Stimulated activated naive CD8-positive, alpha-beta T cell treated with anti-CD3 and anti-CD28 coated beads, Interleukin-15, Interleukin-2, amounts not matched to agents 100 ng/mL and 50 ng/mL, for 24 hours (primary cell): ENCODE measurements at regions not wholly inside any gene's neighbourhood (a gene's known extent, or its start where the extent isn't known, plus 50 kb on each side); places are given as distances from the start of the nearest gene placed in this dataset.
"Not testable (repeated sequence)": the region's sequence is repeated elsewhere in the genome, so short reads cannot be mapped to it uniquely, and the experiment has no call there.

Experiments
- H3K27ac Mint-ChIP-seq: one replicate; pipeline ENCODE4 v1.8.0; 2021; ENCODE audit warnings: mild to moderate bottlenecking, mixed read lengths
- H3K27me3 Mint-ChIP-seq: one replicate; pipeline ENCODE4 v1.8.0; 2021; ENCODE audit warnings: mixed read lengths
- H3K36me3 Mint-ChIP-seq: one replicate; pipeline ENCODE4 v1.8.0; 2021; ENCODE audit warnings: low read depth, mixed read lengths
- H3K4me1 Mint-ChIP-seq: one replicate; pipeline ENCODE4 v1.8.0; 2021; ENCODE audit warnings: low read depth, mixed read lengths
- H3K4me3 Mint-ChIP-seq: one replicate; pipeline ENCODE4 v1.8.0; 2021; ENCODE audit warnings: mild to moderate bottlenecking, mixed read lengths
- H3K9me3 Mint-ChIP-seq: one replicate; pipeline ENCODE4 v1.8.0; 2021; ENCODE audit warnings: mixed read lengths

DNA sequence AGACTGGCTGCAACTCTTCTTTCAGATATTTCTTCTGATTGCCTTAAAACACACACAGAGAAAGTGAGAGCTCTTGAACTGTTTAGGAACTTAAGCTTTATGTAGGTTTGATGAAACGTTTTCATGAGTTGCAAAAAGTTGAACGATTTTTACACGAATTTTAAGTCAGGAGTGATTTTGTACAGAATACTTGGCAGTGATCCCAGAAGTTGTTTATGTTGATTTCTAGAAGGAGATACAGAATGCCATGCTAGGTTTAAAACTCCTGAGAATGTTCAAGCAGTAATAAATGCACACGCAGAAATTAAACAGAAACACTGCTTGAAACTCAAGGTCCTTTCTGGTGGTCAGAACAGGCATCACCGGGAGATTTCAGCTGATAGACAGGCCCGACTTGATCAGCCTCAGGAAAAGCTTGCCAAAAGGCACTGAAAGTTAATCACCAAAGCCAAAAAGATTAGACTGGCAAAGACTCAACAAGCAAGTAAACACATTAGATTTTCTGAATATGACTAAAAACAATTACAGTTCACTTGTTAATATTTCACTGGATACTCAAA, 123.1 kb downstream of the SOCS6 start:
- no peaks in the 10 kb centered on the region for H3K4me1 Mint-ChIP-seq
- H3K9me3 Mint-ChIP-seq: no peaks in the 10 kb centered on the region
- H3K27ac Mint-ChIP-seq: no peak overlapping the region
- peaks cover 19% of the 10 kb centered on the region for H3K27me3 Mint-ChIP-seq
- no peaks in the 10 kb centered on the region for H3K36me3 Mint-ChIP-seq
- H3K4me3 Mint-ChIP-seq: no peak overlapping the region

DNA sequence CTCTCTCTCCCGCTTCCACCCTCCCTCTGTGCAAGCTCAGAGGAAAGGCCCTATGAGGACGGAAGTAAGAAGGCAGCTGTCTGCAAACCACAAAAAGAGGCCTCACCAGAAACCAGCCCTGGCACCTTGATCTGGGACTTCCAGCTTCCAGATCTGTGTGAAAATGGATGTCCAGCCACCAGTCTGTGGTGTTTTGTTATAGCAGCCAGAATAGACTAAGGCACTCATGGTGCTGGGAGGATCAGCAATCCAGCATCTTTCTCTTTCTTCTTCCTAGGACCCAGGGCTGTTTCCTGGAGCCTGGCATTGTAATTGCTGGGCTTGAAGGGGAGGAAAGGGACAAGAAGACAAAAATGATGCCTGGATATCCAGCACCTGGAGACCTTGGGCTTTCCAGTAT, 122.5 kb downstream of the SOCS6 start:
- Mint-ChIP-seq H3K9me3 (no peaks in the 10 kb centered on the region), H3K4me1 (no peaks in the 10 kb centered on the region), H3K27me3 (peaks cover 19% of the 10 kb centered on the region), H3K27ac (no peak overlapping the region), H3K4me3 (no peak overlapping the region), H3K36me3 (no peaks in the 10 kb centered on the region)

DNA sequence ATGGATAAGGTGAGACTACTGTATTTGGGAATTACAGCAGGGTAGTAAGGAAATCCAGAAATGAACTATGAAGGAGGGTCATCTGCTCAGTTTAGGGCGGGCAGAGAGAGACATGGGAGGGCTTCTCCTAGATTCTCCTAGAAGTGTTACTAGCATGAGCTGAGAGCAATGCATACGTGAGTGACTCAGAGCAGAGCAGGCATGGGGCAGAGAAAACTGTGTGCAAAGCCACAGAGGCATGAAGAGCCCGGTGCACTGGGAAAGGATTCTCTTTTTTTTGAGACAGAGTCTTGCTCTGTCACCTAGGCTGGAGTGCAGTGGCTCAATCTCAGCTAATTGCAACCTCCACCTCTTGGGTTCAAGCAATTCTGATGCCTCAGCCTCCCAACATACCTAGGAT, 116.2 kb downstream of the SOCS6 start:
- Mint-ChIP-seq H3K27me3 (peaks cover 4% of the 10 kb centered on the region), H3K9me3 (no peaks in the 10 kb centered on the region), H3K36me3 (no peaks in the 10 kb centered on the region), H3K4me3 (no peak overlapping the region), H3K4me1 (no peaks in the 10 kb centered on the region), H3K27ac (no peak overlapping the region)

DNA sequence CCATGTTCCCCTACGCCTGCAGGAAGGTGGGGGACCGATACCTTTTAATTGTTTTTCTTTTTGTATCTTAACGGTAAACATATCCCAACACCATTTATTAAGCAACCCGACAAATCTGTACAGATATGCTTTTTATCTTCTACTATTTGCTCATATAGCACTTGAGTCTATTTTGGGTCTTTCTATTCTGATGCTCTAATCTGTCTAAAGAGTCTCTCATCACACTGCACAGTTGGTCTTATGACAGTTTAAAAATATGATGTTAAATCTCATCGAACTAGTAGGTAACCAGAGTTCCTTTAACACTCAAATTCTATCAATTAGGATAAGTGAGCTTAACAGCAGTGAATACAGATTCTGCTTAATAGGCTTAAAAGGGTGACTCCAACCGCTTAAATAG, 111.6 kb downstream of the SOCS6 start:
- Mint-ChIP-seq H3K27ac (no peak overlapping the region), H3K36me3 (no peaks in the 10 kb centered on the region), H3K27me3 (no peaks in the 10 kb centered on the region), H3K9me3 (no peaks in the 10 kb centered on the region), H3K4me1 (no peaks in the 10 kb centered on the region), H3K4me3 (no peak overlapping the region)

DNA sequence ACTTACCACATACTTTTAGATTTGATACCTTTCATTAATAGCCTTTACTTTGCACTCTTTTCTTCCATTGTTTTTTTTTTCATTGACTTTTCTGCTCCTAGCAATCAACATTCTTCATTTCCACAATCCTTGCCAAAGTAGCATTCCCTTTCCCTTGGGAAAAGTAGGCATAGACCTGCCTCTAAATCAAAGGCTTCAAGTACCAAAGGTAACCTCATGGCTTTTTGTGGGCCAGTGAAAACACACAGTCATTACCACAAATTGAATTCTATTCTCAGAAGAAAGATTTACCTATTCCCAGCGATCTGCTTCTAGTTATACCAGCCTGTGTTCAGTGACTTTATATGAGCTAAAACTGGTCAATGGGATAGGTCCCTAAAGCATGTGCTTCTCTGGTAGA, 109.2 kb downstream of the SOCS6 start:
- no peaks in the 10 kb centered on the region for H3K4me1 Mint-ChIP-seq
- no peaks in the 10 kb centered on the region for H3K27me3 Mint-ChIP-seq
- H3K9me3 Mint-ChIP-seq: no peaks in the 10 kb centered on the region
- no peak overlapping the region for H3K27ac Mint-ChIP-seq
- no peaks in the 10 kb centered on the region for H3K36me3 Mint-ChIP-seq
- H3K4me3 Mint-ChIP-seq: no peak overlapping the region

DNA sequence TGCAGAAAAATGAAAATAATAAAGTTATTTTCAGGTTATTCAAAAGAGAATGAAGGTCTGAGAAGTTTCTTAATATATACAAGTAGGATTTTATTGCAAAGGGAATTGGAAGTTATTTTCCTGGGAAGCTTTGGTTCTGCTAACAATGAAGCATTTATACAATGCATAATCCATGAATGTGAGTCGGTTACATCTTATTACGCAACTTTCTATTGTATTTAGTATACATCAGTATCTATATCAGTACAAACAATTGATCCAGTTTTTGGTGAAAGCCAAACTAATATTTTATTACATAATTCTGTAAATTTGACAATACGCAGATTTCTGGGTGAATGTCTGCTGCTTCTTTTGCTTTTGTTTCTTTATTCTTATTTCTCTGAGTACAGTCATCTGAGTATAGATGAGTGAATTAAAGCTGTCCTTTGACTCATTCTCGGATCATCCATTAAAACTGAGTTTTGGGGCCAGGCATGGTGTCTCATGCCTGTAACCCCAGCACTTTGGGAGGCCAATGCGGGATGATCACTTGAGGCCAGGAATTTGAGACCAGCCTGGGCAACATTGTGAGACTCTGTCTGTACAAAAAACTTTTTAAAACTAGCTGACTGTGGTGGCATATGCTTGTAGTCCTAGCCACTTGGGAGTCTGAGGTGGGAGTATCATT, 108.5 kb downstream of the SOCS6 start:
- Mint-ChIP-seq H3K27me3 (peaks cover 4% of the 10 kb centered on the region), H3K4me3 (no peak overlapping the region), H3K36me3 (no peaks in the 10 kb centered on the region), H3K4me1 (no peaks in the 10 kb centered on the region), H3K27ac (no peak overlapping the region), H3K9me3 (no peaks in the 10 kb centered on the region)

DNA sequence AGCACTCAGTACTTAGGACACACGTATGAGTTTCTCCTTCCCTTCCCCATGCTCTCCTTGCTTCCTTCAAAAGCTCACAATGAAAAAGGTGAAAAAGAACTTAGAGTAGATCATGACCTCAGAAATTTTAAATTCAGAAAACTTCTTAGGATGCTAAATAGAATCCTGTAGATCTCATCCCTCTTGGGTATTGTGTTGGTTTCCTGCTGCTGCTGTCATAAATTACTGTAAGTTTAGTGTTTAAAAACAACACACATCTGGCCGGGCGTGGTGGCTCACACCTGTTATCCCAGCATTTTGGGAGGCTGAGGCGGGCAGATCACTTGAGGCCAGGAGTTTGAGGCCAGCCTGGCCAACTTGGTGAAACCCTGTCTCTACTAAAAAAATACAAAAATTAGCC, 106.9 kb downstream of the SOCS6 start:
- not testable (repeated sequence) for H3K4me3 Mint-ChIP-seq, H3K36me3 Mint-ChIP-seq, H3K27me3 Mint-ChIP-seq, H3K9me3 Mint-ChIP-seq, H3K4me1 Mint-ChIP-seq, H3K27ac Mint-ChIP-seq

DNA sequence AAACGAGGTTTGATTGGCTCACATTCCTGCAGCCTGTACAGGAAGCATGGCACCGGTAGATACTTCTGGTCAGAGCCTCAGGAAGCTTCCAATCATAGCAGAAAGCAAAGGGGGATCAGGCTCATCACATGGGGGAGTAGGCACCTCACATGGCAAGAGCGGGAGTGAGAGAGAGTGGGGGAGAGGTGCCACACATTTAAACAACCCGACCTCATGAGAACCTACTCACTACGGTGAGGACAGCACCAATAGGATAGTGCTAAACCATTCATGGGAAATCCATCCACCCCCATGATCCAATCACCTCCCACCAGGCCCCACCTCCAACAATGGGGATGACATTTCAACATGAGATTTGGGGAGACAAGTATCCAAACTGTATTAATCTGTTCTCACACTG, 105.8 kb downstream of the SOCS6 start:
- Mint-ChIP-seq H3K4me1 (no peaks in the 10 kb centered on the region), H3K9me3 (no peaks in the 10 kb centered on the region), H3K4me3 (no peak overlapping the region), H3K36me3 (no peaks in the 10 kb centered on the region), H3K27me3 (peaks cover 4% of the 10 kb centered on the region), H3K27ac (no peak overlapping the region)

DNA sequence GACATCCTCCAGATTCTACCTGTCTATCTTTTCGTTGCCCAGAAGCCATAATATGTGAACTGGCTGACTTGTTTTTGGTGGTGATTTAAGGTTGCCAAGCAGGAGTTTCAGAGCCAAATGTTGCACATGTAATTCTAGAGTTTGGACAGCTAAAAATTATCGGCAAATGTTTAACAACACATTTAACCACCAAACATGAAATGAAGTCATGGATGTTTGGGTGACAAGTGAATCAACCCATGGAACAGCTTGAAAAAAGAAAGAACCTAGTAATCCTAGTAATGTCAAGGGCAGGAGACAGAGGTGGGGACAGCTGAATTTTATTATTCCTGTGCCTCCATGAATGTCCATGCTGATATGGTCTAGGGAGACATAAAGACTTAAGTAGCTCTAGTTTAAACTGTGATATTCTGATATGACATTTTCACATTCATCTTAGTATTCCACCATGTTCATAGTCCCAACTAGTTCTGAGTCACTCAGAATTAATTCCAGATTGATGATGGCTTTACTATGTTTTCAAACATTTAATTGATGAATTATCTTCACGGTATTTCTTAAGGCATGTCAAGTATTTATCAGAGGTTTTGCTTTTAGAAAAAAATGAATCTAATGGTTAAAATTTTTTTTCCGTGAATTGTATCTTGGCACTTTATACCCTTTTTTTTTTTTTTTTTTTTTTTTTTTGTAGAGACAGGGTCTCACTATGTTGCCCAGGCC, 101.7 kb downstream of the SOCS6 start:
- H3K36me3 Mint-ChIP-seq: no peaks in the 10 kb centered on the region
- peaks cover 4% of the 10 kb centered on the region for H3K27me3 Mint-ChIP-seq
- H3K4me1 Mint-ChIP-seq: no peaks in the 10 kb centered on the region
- H3K27ac Mint-ChIP-seq: no peak overlapping the region
- no peaks in the 10 kb centered on the region for H3K9me3 Mint-ChIP-seq
- H3K4me3 Mint-ChIP-seq: no peak overlapping the region

DNA sequence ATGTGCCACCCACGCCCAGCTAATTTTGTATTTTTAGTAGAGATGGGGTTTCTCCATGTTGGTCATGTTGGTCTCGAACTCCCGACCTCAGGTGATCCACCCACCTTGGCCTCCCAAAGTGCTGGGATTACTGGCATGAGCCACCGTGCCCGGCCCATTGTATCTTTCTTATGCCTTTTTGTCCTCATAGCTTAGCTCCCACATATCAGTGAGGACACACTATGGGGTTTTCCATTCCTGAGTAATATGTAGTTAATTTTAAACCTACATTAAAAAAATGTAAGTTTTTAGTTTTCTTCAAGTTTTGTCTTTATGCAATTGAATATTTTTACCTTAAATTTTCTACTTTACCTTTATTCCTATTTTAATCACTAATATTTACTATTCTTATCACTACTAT, 100.2 kb downstream of the SOCS6 start:
- H3K36me3 Mint-ChIP-seq, H3K27me3 Mint-ChIP-seq, H3K27ac Mint-ChIP-seq, H3K9me3 Mint-ChIP-seq, H3K4me1 Mint-ChIP-seq, H3K4me3 Mint-ChIP-seq: not testable (repeated sequence)

DNA sequence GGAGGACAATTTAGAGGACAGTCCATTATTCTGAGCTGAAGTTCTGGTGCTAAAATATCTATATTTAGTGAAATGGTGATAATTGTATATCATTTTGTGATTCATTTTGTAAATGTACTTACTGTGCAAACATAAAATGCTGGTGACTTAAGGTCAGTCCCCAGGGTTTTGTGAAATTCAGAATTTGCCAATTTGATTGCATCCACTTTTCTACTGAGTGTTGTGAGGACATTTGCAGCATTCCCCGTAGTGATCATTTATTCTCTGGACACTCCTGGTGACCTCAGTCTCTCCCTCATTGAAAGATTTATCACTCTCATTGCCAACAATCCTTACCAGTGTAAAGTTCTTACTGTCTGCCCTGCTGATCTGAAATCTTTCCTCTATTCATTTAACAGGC, 98.2 kb downstream of the SOCS6 start:
- Mint-ChIP-seq H3K4me1 (no peaks in the 10 kb centered on the region), H3K27ac (no peak overlapping the region), H3K27me3 (peaks cover 4% of the 10 kb centered on the region), H3K9me3 (no peaks in the 10 kb centered on the region), H3K4me3 (no peak overlapping the region), H3K36me3 (no peaks in the 10 kb centered on the region)

DNA sequence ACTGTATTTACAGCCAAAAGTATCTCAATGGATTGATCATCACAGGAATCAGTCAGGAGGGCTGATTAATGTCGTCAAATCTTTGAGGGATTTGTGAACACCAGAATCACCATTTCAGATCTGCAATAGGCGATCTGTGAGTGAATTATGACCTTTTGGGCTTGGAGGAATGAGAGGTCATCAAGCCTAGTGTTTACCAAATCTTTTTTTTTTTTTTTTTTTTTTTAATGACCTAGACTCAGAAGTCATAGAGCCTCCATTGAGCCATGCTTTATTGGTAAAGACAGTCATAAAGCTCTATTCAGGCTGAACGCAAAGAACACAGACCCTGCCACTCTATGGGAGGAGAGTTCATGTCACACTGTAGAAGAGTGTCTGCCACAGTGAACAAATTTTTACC, 97.7 kb downstream of the SOCS6 start:
- Mint-ChIP-seq H3K9me3 (no peaks in the 10 kb centered on the region), H3K27me3 (peaks cover 5% of the 10 kb centered on the region), H3K4me1 (no peaks in the 10 kb centered on the region), H3K4me3 (no peak overlapping the region), H3K36me3 (no peaks in the 10 kb centered on the region), H3K27ac (no peak overlapping the region)

DNA sequence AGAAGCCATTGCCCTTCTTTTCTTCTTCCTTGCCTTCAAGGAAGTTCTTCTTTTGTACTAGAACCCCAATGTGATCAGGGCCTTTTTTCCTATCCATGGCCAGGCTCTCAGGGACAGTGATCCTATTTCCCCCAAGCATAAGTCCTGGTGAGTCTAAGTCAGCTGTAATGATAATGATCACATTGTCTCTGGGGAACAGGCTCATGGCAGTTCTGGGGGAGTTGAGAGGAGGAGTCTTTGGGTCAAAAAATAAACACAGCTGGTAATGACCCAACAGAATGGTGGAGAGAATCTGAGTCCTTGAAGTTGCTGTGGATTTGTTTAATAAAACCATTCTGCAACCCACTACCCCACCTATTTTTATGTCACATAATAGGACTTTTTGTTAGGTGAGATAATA, 96.6 kb downstream of the SOCS6 start:
- no peaks in the 10 kb centered on the region for H3K9me3 Mint-ChIP-seq

DNA sequence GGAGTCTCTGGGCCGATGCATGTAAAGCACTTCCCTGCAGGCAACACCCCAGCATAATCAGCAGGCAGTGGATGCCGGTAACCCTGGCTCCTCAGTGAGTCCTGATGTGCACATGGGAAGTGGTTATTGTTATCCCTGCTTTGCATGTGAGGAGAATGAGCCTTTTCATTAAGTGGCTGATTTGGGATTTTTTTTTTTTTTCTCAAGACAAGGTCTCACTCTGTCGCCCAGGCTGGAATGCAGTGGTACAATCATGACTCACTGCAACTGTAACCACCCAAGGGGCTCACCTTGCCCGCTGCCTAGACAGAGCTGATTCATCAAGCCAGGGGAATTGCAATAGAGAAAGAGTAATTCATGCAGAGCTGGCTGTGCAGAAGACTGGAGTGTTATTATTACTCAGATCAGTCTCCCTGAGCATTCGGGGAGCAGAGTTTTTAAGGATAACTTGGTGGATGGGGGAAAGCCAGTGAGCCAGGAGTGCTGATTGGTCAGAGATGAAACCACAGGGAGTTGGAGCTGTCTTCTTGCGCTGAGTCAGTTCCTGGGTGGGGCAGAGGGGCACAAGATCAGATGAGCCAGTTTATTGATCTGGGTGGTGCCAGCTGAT, 95.4 kb downstream of the SOCS6 start:
- H3K27me3 Mint-ChIP-seq: peaks cover 5% of the 10 kb centered on the region
- no peaks in the 10 kb centered on the region for H3K4me1 Mint-ChIP-seq
- no peaks in the 10 kb centered on the region for H3K9me3 Mint-ChIP-seq
- H3K4me3 Mint-ChIP-seq: no peak overlapping the region
- no peak overlapping the region for H3K27ac Mint-ChIP-seq
- no peaks in the 10 kb centered on the region for H3K36me3 Mint-ChIP-seq

More for the DNA sequence above, 96.6 kb downstream of the SOCS6 start:
- H3K27me3 Mint-ChIP-seq: peaks cover 5% of the 10 kb centered on the region
- H3K27ac Mint-ChIP-seq: no peak overlapping the region
- no peak overlapping the region for H3K4me3 Mint-ChIP-seq
- no peaks in the 10 kb centered on the region for H3K4me1 Mint-ChIP-seq
- H3K36me3 Mint-ChIP-seq: no peaks in the 10 kb centered on the region

DNA sequence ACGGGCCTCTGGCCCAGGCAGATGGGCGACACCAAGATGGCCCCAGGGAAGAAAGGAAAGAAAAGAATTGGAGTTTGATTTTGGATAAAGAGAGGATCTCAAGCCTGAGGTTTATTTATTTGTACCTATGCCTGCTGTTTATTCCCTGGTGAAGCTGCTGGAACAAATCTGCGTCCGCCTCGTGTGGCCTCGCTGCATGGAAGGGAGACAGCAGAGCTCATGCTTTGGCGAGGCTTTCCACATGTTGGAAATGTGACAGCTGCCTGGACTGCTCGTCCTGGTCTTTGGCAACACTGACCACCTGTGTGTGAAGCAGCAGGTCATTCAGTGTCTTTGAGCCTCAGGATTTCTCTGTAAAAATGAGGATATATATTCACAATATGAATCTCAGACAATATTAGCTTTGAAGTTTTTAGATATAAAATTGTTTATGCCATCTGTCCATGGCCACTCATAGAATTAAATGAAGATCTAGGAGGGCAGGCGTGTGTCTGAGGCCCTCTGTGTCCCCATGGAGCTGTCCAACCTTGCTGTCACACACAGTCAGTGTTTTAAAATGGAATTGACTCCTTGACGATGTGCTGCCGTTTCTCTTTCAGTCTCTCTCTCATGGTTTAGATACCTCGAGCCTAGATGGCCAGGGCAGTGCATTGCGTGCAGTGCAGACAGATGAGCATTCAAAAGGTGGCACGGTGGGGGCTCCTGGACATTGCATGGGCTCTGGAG, 94.3 kb downstream of the SOCS6 start:
- no peak overlapping the region for H3K27ac Mint-ChIP-seq
- H3K9me3 Mint-ChIP-seq: no peaks in the 10 kb centered on the region
- H3K4me1 Mint-ChIP-seq: no peaks in the 10 kb centered on the region
- peaks cover 5% of the 10 kb centered on the region for H3K27me3 Mint-ChIP-seq
- H3K36me3 Mint-ChIP-seq: no peaks in the 10 kb centered on the region
- H3K4me3 Mint-ChIP-seq: no peak overlapping the region
